ENCODE measurements at regions not wholly inside any gene's neighbourhood (a gene's known extent, or its start where the extent isn't known, plus 50 kb on each side); places are given as distances from the start of the nearest gene placed in this dataset.

DNA sequence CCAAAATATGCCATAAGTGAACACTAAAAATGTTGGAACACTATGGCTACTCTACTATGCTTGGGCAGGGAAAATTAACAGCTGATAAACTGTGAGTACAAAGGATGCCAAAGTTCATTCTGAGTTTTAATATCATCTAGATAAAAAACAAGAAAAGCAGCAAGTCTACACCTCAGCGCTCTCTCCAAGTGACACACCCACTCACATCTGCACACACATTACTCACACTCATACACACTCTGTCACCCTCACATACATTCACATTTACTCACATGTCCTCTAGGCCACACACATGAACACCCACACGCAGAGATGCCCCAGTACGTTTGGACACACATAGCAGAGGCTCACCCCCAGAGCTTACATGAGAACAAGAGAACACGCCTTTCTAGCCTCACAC lies 87.3 kb upstream of the RAB4A start:
- Histone ChIP-seq H3K27me3 (replicated peaks; ENCODE audit: insufficient read depth) (no peaks in the 10 kb centered on the region), H3K36me3 (no peaks in the 10 kb centered on the region), H3K4me1 (ENCODE audit: control insufficient read depth in 1 of 2, low read depth in 2 of 2) (no peaks in the 10 kb centered on the region), H3K4me3 (no peak overlapping the region), H3K9me3 (no peaks in the 10 kb centered on the region), H3K27ac (no peak overlapping the region)
- TF ChIP-seq, protein P1, sequence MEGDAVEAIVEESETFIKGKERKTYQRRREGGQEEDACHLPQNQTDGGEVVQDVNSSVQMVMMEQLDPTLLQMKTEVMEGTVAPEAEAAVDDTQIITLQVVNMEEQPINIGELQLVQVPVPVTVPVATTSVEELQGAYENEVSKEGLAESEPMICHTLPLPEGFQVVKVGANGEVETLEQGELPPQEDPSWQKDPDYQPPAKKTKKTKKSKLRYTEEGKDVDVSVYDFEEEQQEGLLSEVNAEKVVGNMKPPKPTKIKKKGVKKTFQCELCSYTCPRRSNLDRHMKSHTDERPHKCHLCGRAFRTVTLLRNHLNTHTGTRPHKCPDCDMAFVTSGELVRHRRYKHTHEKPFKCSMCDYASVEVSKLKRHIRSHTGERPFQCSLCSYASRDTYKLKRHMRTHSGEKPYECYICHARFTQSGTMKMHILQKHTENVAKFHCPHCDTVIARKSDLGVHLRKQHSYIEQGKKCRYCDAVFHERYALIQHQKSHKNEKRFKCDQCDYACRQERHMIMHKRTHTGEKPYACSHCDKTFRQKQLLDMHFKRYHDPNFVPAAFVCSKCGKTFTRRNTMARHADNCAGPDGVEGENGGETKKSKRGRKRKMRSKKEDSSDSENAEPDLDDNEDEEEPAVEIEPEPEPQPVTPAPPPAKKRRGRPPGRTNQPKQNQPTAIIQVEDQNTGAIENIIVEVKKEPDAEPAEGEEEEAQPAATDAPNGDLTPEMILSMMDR (IDR thresholded peaks at IDR 0.05), result no peak
- ATAC-seq (ENCODE audit: insufficient number of reproducible peaks, low FRiP score, low read depth), result no peak
- DNase-seq (ENCODE audit: low spot score), result no peak

DNA sequence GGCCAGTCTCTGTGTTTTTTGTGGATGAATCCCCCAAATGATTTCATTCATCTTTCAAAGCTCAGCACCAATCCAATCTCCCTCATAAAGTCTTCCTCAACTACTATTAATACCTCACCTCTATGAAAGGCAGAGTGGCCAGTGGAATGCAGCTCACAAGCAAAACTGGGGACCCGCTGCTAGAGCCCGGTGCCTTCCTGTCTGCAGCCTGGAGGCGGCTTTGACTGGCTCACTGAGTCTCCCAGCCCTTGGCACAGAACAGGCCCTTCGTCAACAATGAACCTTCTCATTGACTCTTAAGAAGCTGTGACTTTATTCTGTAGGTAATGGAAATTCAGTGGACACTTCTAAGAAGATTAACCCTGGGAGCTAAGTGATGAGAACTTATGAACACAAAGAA lies 86.8 kb upstream of the RAB4A start:
- H3K4me3 ChIP-seq, result no peak overlapping the region
- ATAC-seq (ENCODE audit: insufficient number of reproducible peaks, low FRiP score, low read depth), result no peak

DNA sequence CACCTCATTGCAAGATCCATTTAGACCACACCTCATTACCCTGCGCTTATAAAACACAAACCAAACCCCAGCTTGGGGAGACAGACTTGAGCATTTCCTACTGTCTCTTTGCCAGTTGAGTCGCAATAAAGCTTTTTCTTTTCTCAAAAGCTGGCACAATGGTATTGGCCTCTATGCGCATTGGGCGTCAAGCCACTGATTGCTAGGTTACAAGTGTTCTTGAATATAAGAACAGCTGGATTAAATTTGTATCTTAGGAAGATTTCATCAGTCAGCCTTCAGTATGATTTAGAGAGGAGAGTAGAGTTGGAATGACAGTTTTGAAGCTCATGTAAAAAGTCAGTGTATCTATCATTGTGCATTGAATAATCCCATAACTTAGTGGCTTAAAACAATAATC lies 84.9 kb upstream of the RAB4A start:
- no peaks in the 10 kb centered on the region for H3K4me1 ChIP-seq (ENCODE audit: control insufficient read depth in 1 of 2, low read depth in 2 of 2)
- H3K9me3 ChIP-seq, result no peaks in the 10 kb centered on the region
- H3K4me3 ChIP-seq, result no peak overlapping the region
- DNase-seq (ENCODE audit: low spot score) (no peak), ATAC-seq (ENCODE audit: insufficient number of reproducible peaks, low FRiP score, low read depth) (no peak)
- no peaks in the 10 kb centered on the region for H3K36me3 ChIP-seq
- no peaks in the 10 kb centered on the region for H3K27me3 ChIP-seq (replicated peaks; ENCODE audit: insufficient read depth)
- TF ChIP-seq, protein P1 (IDR thresholded peaks at IDR 0.05), result no peak
- no peak overlapping the region for H3K27ac ChIP-seq

More for the DNA sequence above, 86.8 kb upstream of the RAB4A start:
- H3K27ac ChIP-seq, result no peak overlapping the region
- H3K4me1 ChIP-seq (ENCODE audit: control insufficient read depth in 1 of 2, low read depth in 2 of 2), result no peaks in the 10 kb centered on the region
- no peaks in the 10 kb centered on the region for H3K36me3 ChIP-seq
- H3K27me3 ChIP-seq (replicated peaks; ENCODE audit: insufficient read depth), result no peaks in the 10 kb centered on the region
- DNase-seq (ENCODE audit: low spot score), result no peak
- H3K9me3 ChIP-seq, result no peaks in the 10 kb centered on the region
- TF ChIP-seq, protein P1 (IDR thresholded peaks at IDR 0.05), result no peak

DNA sequence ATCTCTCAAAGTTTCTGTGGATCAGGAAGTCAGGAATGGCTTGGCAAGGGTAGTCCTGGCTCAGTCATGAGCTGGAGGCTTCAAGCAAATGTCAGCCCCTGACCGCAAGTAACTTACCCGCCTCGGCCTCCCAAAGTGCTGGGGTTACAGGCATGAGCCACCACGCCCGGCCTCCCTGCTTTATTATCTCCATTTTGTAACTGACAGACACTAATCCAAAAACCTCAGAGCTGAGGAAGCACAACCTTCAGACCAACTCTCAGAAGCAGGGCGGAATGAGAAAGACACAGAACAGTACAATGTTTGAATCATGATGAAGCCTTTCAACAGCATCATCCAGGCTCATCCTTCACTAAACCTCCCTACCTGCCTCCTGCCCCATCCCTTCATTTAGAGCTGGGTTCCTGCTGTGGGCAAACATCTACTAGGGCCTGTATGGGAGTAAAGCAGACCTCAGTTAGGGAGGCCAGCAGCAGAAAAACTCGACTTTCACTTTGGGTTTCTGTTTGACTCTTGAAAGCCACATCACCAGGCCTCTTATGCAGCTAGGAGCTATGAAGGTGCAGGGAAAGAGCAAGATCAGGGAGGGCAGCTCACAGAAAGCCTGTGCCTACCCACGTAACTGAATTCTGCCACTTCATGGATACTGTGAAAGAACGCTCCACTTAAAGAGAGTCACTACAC lies 84.4 kb upstream of the RAB4A start:
- Histone ChIP-seq H3K4me3 (no peak overlapping the region), H3K27me3 (replicated peaks; ENCODE audit: insufficient read depth) (no peaks in the 10 kb centered on the region), H3K9me3 (no peaks in the 10 kb centered on the region), H3K4me1 (ENCODE audit: control insufficient read depth in 1 of 2, low read depth in 2 of 2) (no peaks in the 10 kb centered on the region), H3K36me3 (no peaks in the 10 kb centered on the region), H3K27ac (no peak overlapping the region)
- no peak for DNase-seq (ENCODE audit: low spot score)
- ATAC-seq (ENCODE audit: insufficient number of reproducible peaks, low FRiP score, low read depth), result no peak
- TF ChIP-seq, protein P1 (IDR thresholded peaks at IDR 0.05), result no peak

DNA sequence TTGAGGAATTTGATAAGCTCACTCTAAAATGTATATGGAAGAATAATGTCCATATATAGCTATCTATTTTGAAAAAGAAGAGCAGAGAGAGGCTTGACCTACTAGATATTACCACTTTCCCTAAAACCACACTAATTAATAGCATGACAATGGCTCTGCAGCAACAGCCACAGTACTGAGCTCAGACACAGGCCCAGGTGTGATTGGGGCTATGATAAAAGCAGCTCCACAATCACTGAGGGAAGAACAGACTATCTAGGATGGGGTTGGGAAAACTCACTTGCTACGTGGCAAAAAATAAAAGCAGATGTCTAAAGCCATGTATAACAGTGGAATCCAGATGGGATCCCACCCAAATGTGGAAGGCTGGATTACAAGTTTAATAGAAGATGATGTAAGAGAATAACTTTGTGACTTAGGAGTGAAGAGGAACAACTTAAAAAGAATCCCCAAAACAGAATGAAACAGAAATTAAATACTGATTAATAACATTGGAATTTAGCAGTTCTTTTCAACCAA lies 80.8 kb upstream of the RAB4A start:
- Histone ChIP-seq H3K27ac (no peak overlapping the region), H3K4me3 (no peak overlapping the region), H3K4me1 (ENCODE audit: control insufficient read depth in 1 of 2, low read depth in 2 of 2) (no peaks in the 10 kb centered on the region), H3K36me3 (no peaks in the 10 kb centered on the region), H3K27me3 (replicated peaks; ENCODE audit: insufficient read depth) (no peaks in the 10 kb centered on the region), H3K9me3 (no peaks in the 10 kb centered on the region)
- TF ChIP-seq, protein P1 (IDR thresholded peaks at IDR 0.05), result no peak
- no peak for DNase-seq (ENCODE audit: low spot score)
- ATAC-seq (ENCODE audit: insufficient number of reproducible peaks, low FRiP score, low read depth), result no peak

Data from thoracic aorta (tissue), 2 donors.